ENCODE measurements at regions not wholly inside any gene's neighbourhood (a gene's known extent, or its start where the extent isn't known, plus 50 kb on each side); places are given as distances from the start of the nearest gene placed in this dataset.

DNA sequence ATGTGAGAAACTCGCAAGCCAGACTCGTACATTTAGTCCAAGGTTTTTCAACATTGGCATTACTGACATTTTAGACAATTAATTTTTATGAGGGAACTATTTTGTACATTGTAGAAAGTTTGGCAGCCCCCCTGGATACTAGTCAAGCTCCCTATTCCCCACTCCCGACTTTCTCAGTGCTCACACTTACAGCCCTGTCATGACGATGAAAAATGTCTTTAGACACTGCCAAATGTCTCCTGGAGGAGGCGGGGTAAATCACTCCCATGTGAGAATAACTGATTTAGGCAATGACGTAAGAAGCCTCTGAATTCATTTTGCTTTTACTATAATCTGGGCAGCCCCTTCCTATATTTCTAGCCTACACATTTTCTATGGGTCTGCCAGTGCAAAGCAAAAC is 535.8 kb upstream of the KLHL1 start:
- Histone ChIP-seq H3K4me1 (ENCODE audit: control insufficient read depth, extremely low read depth, insufficient read depth, low read length) (no peaks in the 10 kb centered on the region), H3K27me3 (ENCODE audit: control insufficient read depth in 2 of 2, insufficient read depth in 2 of 2, low read length in 2 of 2) (no peaks in the 10 kb centered on the region), H3K27ac (ENCODE audit: insufficient read depth, low read depth, low read length) (no peak overlapping the region), H3K4me2 (ENCODE audit: insufficient read depth, low read length) (no peak overlapping the region), H4K20me1 (replicated peaks; ENCODE audit: control insufficient read depth, extremely low read depth, insufficient read depth, low read length) (no peaks in the 10 kb centered on the region), H2AFZ (ENCODE audit: low read depth, low read length) (no peak overlapping the region), H3K9ac (replicated peaks; ENCODE audit: extremely low read depth, insufficient read depth, low read length) (no peak overlapping the region), H3K9me3 (replicated peaks; ENCODE audit: control insufficient read depth, insufficient read depth, low read length) (no peaks in the 10 kb centered on the region), H3K4me3 (replicated peaks in 1 of 3; ENCODE audit: insufficient read depth in 1 of 3, low read depth in 1 of 3, low read length in 3 of 3) (no peak overlapping the region), H3K9me1 (replicated peaks; ENCODE audit: control insufficient read depth, extremely low read depth, insufficient read depth, low read length) (no peaks in the 10 kb centered on the region), H3K36me3 (ENCODE audit: control insufficient read depth in 2 of 2, extremely low read depth in 1 of 2, insufficient read depth in 2 of 2, low read length in 2 of 2) (no peaks in the 10 kb centered on the region), H3K79me2 (ENCODE audit: control insufficient read depth, insufficient read depth, low read length) (no peaks in the 10 kb centered on the region)
- FAIRE-seq (no peak), DNase-seq (ENCODE audit: low read depth, low spot score) (no peak)
- intact Hi-C loops (cut with micrococcal nuclease) (no loop called here), dilution Hi-C loops (cut with MboI; ENCODE audit: extremely low pct_ligation_motif_present, low sequenced_read_pairs) (no loop called here)
- CTCF ChIA-PET, result no interaction called here
- BruUV-seq (replicated peaks), result no TSS peak
- POLR2A ChIA-PET, result no interaction called here
- TF ChIP-seq EZH2 (IDR thresholded peaks at IDR 0.05; ENCODE audit: borderline replicate concordance, low read depth, low read length, severe bottlenecking) (no peak), POLR2A (IDR thresholded peaks at IDR 0.05; ENCODE audit: low read depth, low read length) (no peak), MYC (IDR thresholded peaks at IDR 0.05; ENCODE audit: low read depth, low read length) (no peak), GATA2 (IDR thresholded peaks at IDR 0.05; ENCODE audit: insufficient read depth, insufficient read length, low read depth, low read length) (no peak), FOS (IDR thresholded peaks at IDR 0.05; ENCODE audit: borderline replicate concordance, insufficient read depth, low read length) (no peak), JUN (IDR thresholded peaks at IDR 0.05; ENCODE audit: borderline replicate concordance, insufficient read depth, insufficient read length, low read depth) (no peak), POLR2AphosphoS5 (IDR thresholded peaks at IDR 0.05; ENCODE audit: insufficient read depth, low read depth, low read length) (no peak)
- TF ChIP-seq, protein P1, sequence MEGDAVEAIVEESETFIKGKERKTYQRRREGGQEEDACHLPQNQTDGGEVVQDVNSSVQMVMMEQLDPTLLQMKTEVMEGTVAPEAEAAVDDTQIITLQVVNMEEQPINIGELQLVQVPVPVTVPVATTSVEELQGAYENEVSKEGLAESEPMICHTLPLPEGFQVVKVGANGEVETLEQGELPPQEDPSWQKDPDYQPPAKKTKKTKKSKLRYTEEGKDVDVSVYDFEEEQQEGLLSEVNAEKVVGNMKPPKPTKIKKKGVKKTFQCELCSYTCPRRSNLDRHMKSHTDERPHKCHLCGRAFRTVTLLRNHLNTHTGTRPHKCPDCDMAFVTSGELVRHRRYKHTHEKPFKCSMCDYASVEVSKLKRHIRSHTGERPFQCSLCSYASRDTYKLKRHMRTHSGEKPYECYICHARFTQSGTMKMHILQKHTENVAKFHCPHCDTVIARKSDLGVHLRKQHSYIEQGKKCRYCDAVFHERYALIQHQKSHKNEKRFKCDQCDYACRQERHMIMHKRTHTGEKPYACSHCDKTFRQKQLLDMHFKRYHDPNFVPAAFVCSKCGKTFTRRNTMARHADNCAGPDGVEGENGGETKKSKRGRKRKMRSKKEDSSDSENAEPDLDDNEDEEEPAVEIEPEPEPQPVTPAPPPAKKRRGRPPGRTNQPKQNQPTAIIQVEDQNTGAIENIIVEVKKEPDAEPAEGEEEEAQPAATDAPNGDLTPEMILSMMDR (IDR thresholded peaks at IDR 0.05; ENCODE audit: extremely low read depth in 1 of 2, insufficient read depth in 1 of 2, low read depth in 1 of 2, low read length in 2 of 2), result no peak
- TF ChIP-seq, protein P2, sequence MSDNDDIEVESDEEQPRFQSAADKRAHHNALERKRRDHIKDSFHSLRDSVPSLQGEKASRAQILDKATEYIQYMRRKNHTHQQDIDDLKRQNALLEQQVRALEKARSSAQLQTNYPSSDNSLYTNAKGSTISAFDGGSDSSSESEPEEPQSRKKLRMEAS (IDR thresholded peaks at IDR 0.05; ENCODE audit: insufficient read depth, insufficient read length), result no peak
